GM21447 (cell line): ENCODE measurements at regions not wholly inside any gene's neighbourhood (a gene's known extent, or its start where the extent isn't known, plus 50 kb on each side); places are given as distances from the start of the nearest gene placed in this dataset.
"Not testable (repeated sequence)": the region's sequence is repeated elsewhere in the genome, so short reads cannot be mapped to it uniquely, and the experiment has no call there.

Experiments
- ATAC-seq: cut with Tn5 transposase; IDR thresholded peaks from one replicate; pipeline ENCODE4 v1.9.1; 2021; ENCODE audit not compliant: unreplicated experiment

- no peak for ATAC-seq
Observed at GRCh38 chr11:90500922-90501568, 278.2 kb upstream of the CHORDC1 start.

GRCh38 chr11:90496722-90497121 lies 273.9 kb upstream of the CHORDC1 start:
- no peak for ATAC-seq

GRCh38 chr11:90493379-90493778 lies 270.5 kb upstream of the CHORDC1 start:
- no peak for ATAC-seq

GRCh38 chr11:90491466-90491865 lies 268.6 kb upstream of the CHORDC1 start:
- ATAC-seq: no peak

GRCh38 chr11:90476442-90477007 lies 253.7 kb upstream of the CHORDC1 start:
- no peak for ATAC-seq

GRCh38 chr11:90468923-90469322 lies 246.1 kb upstream of the CHORDC1 start:
- ATAC-seq: no peak

- no peak for ATAC-seq
Observed at GRCh38 chr11:90465553-90465952, 242.7 kb upstream of the CHORDC1 start.

GRCh38 chr11:90455347-90455920 lies 232.6 kb upstream of the CHORDC1 start:
- not testable (repeated sequence) for ATAC-seq

- no peak for ATAC-seq
Observed at GRCh38 chr11:90453525-90453924, 230.7 kb upstream of the CHORDC1 start.

GRCh38 chr11:90449606-90450005 lies 226.8 kb upstream of the CHORDC1 start:
- ATAC-seq: no peak

- no peak for ATAC-seq
Observed at GRCh38 chr11:90448256-90448655, 225.4 kb upstream of the CHORDC1 start.

- no peak for ATAC-seq
Observed at GRCh38 chr11:90447618-90448017, 224.8 kb upstream of the CHORDC1 start.

GRCh38 chr11:90446207-90446606 lies 223.4 kb upstream of the CHORDC1 start:
- ATAC-seq: no peak

GRCh38 chr11:90438069-90438468 lies 215.2 kb upstream of the CHORDC1 start:
- no peak for ATAC-seq

GRCh38 chr11:90434858-90435257 lies 212.0 kb upstream of the CHORDC1 start:
- no peak for ATAC-seq

- no peak for ATAC-seq
Observed at GRCh38 chr11:90428836-90429235, 206.0 kb upstream of the CHORDC1 start.

GRCh38 chr11:90426442-90426841 lies 203.6 kb upstream of the CHORDC1 start:
- no peak for ATAC-seq

GRCh38 chr11:90423378-90423777 lies 200.5 kb upstream of the CHORDC1 start:
- ATAC-seq: no peak

- not testable (repeated sequence) for ATAC-seq
Observed at GRCh38 chr11:90422787-90423186, 199.9 kb upstream of the CHORDC1 start.

- no peak for ATAC-seq
Observed at GRCh38 chr11:90414221-90414620, 191.4 kb upstream of the CHORDC1 start.

- no peak for ATAC-seq
Observed at GRCh38 chr11:90407350-90407749, 184.5 kb upstream of the CHORDC1 start.

- no peak for ATAC-seq
Observed at GRCh38 chr11:90392692-90393091, 169.8 kb upstream of the CHORDC1 start.

GRCh38 chr11:90391756-90392155 lies 168.9 kb upstream of the CHORDC1 start:
- ATAC-seq: no peak
